PC-3 (cell line): ENCODE measurements at regions not wholly inside any gene's neighbourhood (a gene's known extent, or its start where the extent isn't known, plus 50 kb on each side); places are given as distances from the start of the nearest gene placed in this dataset.

Experiments
- ATAC-seq: fragments of 200-7000 bp; cut with Tn5 transposase; 2 replicates; pipeline ENCODE4 v1.9.1; 2020; ENCODE audit warnings: mild to moderate bottlenecking, moderate library complexity
- BruUV-seq: library from RNA; stranded (reverse); fragments of 400-500 nt; replicated peaks from 2 replicates; lab custom pipeline; 2021; lab: Mats Ljungman, UMichigan
- CTCF ChIA-PET: fragments of 300-600 bp; sonication (Branson Sonifier 250); formaldehyde crosslinking; loops from one replicate; lab custom pipeline; 2022; ENCODE audit warnings: antibody characterized with exemption; lab: Charles Lee
- POLR2A ChIA-PET: fragments of 300-600 bp; sonication (Branson Sonifier 250); formaldehyde crosslinking; loops from one replicate; lab custom pipeline; 2022; ENCODE audit warnings: antibody characterized with exemption; ENCODE audit not compliant: unreplicated experiment; lab: Charles Lee
- DNase-seq: peaks from one replicate; pipeline ENCODE4 v3.0.0-alpha.2; 2015
- H2AFZ ChIP-seq: fragments of 300-600 bp; sonication (generic); 2 replicates; pipeline ENCODE4 v1.6.0; 2016; ENCODE audit warnings: antibody characterized with exemption, low read length
- H3F3A ChIP-seq: fragments of 300-600 bp; sonication (generic); one replicate; pipeline ENCODE4 v1.6.0; 2017; ENCODE audit warnings: antibody characterized with exemption, low read length, control low read depth, mild to moderate bottlenecking; ENCODE audit not compliant: unreplicated experiment
- H3K27ac ChIP-seq: fragments of 300-600 bp; sonication (generic); 2 replicates; pipeline ENCODE4 v1.5.1; 2016; ENCODE audit warnings: mild to moderate bottlenecking, low read length
- H3K27me3 ChIP-seq: fragments of 300-600 bp; sonication (generic); 2 replicates; pipeline ENCODE4 v1.6.1; 2016; ENCODE audit warnings: low read length, mixed read lengths
- H3K36me3 ChIP-seq: fragments of 300-600 bp; sonication (generic); 2 replicates; pipeline ENCODE4 v1.6.1; 2016; ENCODE audit warnings: low read depth, mixed run types, low read length, mixed read lengths
- H3K4me1 ChIP-seq: fragments of 300-600 bp; sonication (generic); 2 replicates; pipeline ENCODE4 v1.5.1; 2016; ENCODE audit warnings: low read length; ENCODE audit not compliant: insufficient read depth
- H3K4me2 ChIP-seq: fragments of 300-600 bp; sonication (generic); 2 replicates; pipeline ENCODE4 v1.6.0; 2016; ENCODE audit warnings: low read length
- H3K4me3 ChIP-seq: fragments of 300-600 bp; sonication (generic); 2 replicates; pipeline ENCODE4 v1.5.1; 2016; ENCODE audit warnings: mild to moderate bottlenecking, low read length, mixed read lengths
- H3K79me2 ChIP-seq: fragments of 300-600 bp; sonication (generic); 2 replicates; pipeline ENCODE4 v1.6.1; 2017; ENCODE audit warnings: low read length, mixed read lengths
- H3K9ac ChIP-seq: fragments of 300-600 bp; sonication (generic); 2 replicates; pipeline ENCODE4 v1.6.0; 2016; ENCODE audit warnings: mild to moderate bottlenecking, low read length
- H3K9me2 ChIP-seq: fragments of 300-600 bp; sonication (generic); replicated peaks from 2 replicates; pipeline ENCODE4 v1.6.1; 2016; ENCODE audit warnings: mixed run types, low read length, mixed read lengths
- H3K9me3 ChIP-seq: fragments of 300-600 bp; sonication (generic); 2 replicates; pipeline ENCODE4 v1.6.1; 2016; ENCODE audit warnings: low read length, mixed read lengths
- H4K20me1 ChIP-seq: fragments of 300-600 bp; sonication (generic); 2 replicates; pipeline ENCODE4 v1.6.1; 2016; ENCODE audit warnings: low read length, mixed read lengths
- CTCF ChIP-seq: fragments of 300-600 bp; sonication (generic); conservative IDR thresholded peaks from 2 replicates; pipeline ENCODE4 v1.5.1; 2017; ENCODE audit warnings: antibody characterized with exemption, low read depth, mild to moderate bottlenecking, low read length
- EZH2 ChIP-seq: fragments of 300-600 bp; sonication (generic); IDR thresholded peaks from one replicate; pipeline ENCODE4 v1.6.1; 2017; ENCODE audit warnings: antibody characterized with exemption, mild to moderate bottlenecking, low read length; ENCODE audit not compliant: unreplicated experiment
- EZH2phosphoT487 ChIP-seq: fragments of 300-600 bp; sonication (generic); IDR thresholded peaks from 2 replicates; pipeline ENCODE4 v1.6.1; 2018; ENCODE audit warnings: mild to moderate bottlenecking, antibody characterized with exemption, low read length, borderline replicate concordance
- intact Hi-C: fragments of 100-400 bp; cut with micrococcal nuclease; formaldehyde crosslinking; loops from 2 replicates; pipeline ENCODE4 v1.9.0; 2023

GRCh38 chr7:113796557-113796956 is 122.3 kb downstream of the PPP1R3A start:
- DNase-seq (no peak), ATAC-seq (no peak)
- no TSS peak for BruUV-seq
- no peaks in the 10 kb centered on the region for H3K4me1 ChIP-seq
- no peaks in the 10 kb centered on the region for H3K79me2 ChIP-seq
- no peaks in the 10 kb centered on the region for H3K9me3 ChIP-seq
- no peak overlapping the region for H3K4me2 ChIP-seq
- H3K9ac ChIP-seq = no peak overlapping the region
- CTCF ChIA-PET = no interaction called here
- H2AFZ ChIP-seq = no peak overlapping the region
- POLR2A ChIA-PET = no interaction called here
- H3K4me3 ChIP-seq = no peak overlapping the region
- no peaks in the 10 kb centered on the region for H3F3A ChIP-seq
- no peaks in the 10 kb centered on the region for H3K27me3 ChIP-seq
- no peak overlapping the region for H3K27ac ChIP-seq
- H3K36me3 ChIP-seq = no peaks in the 10 kb centered on the region
- TF ChIP-seq EZH2 = no peak
- no peak for TF ChIP-seq CTCF
- TF ChIP-seq EZH2phosphoT487 = no peak
- intact Hi-C loops = no loop called here
- H4K20me1 ChIP-seq = no peaks in the 10 kb centered on the region
- no peaks in the 10 kb centered on the region for H3K9me2 ChIP-seq

GRCh38 chr7:113794573-113794972 is 124.2 kb downstream of the PPP1R3A start:
- Histone ChIP-seq H2AFZ (no peak overlapping the region), H3F3A (no peaks in the 10 kb centered on the region), H3K27me3 (no peaks in the 10 kb centered on the region), H3K27ac (no peak overlapping the region), H3K4me1 (no peaks in the 10 kb centered on the region), H3K4me2 (no peak overlapping the region), H3K9me2 (no peaks in the 10 kb centered on the region), H3K4me3 (no peak overlapping the region), H4K20me1 (no peaks in the 10 kb centered on the region), H3K9me3 (no peaks in the 10 kb centered on the region), H3K79me2 (no peaks in the 10 kb centered on the region), H3K36me3 (no peaks in the 10 kb centered on the region), H3K9ac (no peak overlapping the region)
- POLR2A ChIA-PET = no interaction called here
- CTCF ChIA-PET = no interaction called here
- TF ChIP-seq EZH2phosphoT487 = no peak
- no peak for TF ChIP-seq EZH2
- TF ChIP-seq CTCF = no peak
- intact Hi-C loops = no loop called here
- no peak for ATAC-seq
- no TSS peak for BruUV-seq
- no peak for DNase-seq

- BruUV-seq = no TSS peak
- Histone ChIP-seq H3K4me2 (no peak overlapping the region), H3K27me3 (no peaks in the 10 kb centered on the region), H3K9me2 (no peaks in the 10 kb centered on the region), H3K9me3 (no peaks in the 10 kb centered on the region), H3K79me2 (no peaks in the 10 kb centered on the region), H4K20me1 (no peaks in the 10 kb centered on the region), H3F3A (no peaks in the 10 kb centered on the region), H3K36me3 (no peaks in the 10 kb centered on the region), H2AFZ (no peak overlapping the region), H3K9ac (no peak overlapping the region), H3K4me1 (no peaks in the 10 kb centered on the region), H3K27ac (no peak overlapping the region), H3K4me3 (no peak overlapping the region)
- intact Hi-C loops = no loop called here
- TF ChIP-seq EZH2phosphoT487 = no peak
- TF ChIP-seq CTCF = no peak
- no peak for TF ChIP-seq EZH2
- ChIA-PET CTCF (no interaction called here), POLR2A (no interaction called here)
- ATAC-seq (no peak), DNase-seq (no peak)
Measured at GRCh38 chr7:113793171-113793570, 125.6 kb downstream of the PPP1R3A start.
